GM19035 (cell line): ENCODE measurements at regions not wholly inside any gene's neighbourhood (a gene's known extent, or its start where the extent isn't known, plus 50 kb on each side); places are given as distances from the start of the nearest gene placed in this dataset.
"Not testable (repeated sequence)": the region's sequence is repeated elsewhere in the genome, so short reads cannot be mapped to it uniquely, and the experiment has no call there.

Experiments used
- ATAC-seq: cut with Tn5 transposase; IDR thresholded peaks from one replicate; pipeline ENCODE4 v1.9.1; 2021; ENCODE audit not compliant: unreplicated experiment

DNA sequence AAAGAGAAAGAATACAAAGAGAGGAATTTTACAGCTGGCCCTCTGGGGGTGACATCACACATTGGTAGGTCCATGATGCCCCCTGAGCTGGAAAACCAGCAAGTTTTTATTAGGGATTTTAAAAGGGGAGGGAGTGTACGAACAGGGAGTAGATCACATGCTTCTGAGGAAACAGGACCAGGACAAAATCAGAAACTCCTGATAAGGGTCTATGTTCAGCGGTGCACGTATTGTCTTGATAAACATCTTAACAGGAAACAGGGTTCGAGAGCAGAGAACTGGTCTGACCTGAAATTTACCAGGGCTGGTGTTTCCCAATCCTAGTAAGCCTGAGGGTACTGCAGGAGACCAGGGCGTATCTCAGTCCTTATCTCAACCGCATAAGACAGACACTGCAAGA, 530.6 kb upstream of the ZNF717 start:
- not testable (repeated sequence) for ATAC-seq

- ATAC-seq: no peak
Measured at GRCh38 chr3:76321614-76322013, 536.3 kb upstream of the ZNF717 start.

GRCh38 chr3:76324101-76324500, 538.8 kb upstream of the ZNF717 start:
- ATAC-seq: no peak

GRCh38 chr3:76345878-76346277, 560.5 kb upstream of the ZNF717 start:
- ATAC-seq: no peak

DNA sequence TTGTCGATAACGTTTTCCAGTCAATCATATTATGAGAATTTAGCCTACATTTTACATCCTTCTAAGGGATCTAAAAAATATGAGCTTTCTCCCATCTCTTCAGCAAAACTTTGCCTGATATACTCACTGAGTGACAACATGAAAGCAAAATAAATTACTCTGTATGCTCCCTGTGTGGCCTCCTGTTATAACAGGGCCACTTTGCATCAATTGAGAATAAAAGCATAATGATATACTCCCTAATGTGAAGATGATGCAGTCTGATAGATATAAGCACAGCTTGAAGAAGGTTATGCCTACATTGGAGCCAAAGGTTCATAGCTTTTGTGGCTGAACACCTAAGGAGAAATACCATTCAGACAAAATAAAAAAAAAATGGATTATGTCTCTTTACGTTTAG, 561.3 kb upstream of the ZNF717 start:
- no peak for ATAC-seq

GRCh38 chr3:76349715-76350480, 564.5 kb upstream of the ZNF717 start:
- ATAC-seq: no peak

DNA sequence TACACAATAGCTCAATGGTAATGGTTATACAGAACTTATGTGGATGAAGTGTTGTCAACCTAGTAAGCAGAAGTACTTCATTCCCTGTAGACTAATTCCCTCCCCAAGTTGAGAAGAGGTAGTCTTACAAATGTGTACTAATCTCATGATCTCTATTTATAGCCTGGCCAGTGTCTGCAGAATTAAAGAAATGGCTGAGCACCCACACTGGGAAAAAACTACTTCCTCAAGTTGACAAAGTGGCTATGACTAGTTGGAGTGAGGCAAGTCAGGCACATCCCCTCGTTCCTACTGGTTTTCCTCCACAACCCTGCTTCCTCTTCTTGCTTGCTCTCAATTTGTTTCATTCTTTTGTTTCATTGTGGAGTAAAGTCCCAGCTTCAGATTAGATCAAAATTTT, 566.7 kb upstream of the ZNF717 start:
- ATAC-seq: no peak

DNA sequence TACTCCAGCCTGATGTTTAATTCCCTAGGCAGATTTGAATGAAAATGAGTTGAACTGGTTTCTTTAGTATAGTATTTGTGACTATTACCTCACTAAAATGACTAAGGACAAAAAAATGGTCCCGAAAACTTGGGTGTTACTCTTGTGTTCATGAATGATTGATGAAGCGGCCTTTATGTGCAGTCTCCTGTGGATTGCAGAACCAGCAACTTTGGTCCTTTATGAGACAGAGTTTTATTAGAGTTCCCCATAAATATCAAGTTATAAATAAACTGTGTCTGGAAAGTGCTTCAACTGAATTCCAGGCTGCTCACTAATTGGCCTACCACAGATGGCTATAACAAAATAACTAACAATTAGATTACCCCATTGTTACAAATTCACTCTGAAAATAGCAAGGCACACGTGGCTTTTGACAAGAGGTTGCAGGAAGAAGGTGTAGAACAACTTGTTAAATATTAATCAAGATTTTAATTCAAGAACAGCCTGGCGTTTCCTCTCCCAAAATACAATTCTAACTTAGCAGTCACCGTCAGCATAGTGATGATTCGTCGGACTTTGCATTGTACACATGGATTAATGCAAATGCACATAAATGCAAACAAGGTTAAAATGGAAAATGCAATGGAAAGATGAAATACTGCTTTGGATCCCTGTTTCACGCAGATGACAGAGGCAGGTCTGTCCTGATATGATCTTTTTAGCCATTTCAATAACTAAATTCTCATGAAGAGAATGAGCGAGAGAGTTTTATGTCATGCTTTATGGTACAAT, 567.3 kb upstream of the ZNF717 start:
- ATAC-seq: no peak

- ATAC-seq: no peak
Measured at GRCh38 chr3:76353683-76354082, 568.3 kb upstream of the ZNF717 start.

GRCh38 chr3:76361010-76361409, 575.7 kb upstream of the ZNF717 start:
- no peak for ATAC-seq

GRCh38 chr3:76362643-76363042, 577.3 kb upstream of the ZNF717 start:
- ATAC-seq: no peak

GRCh38 chr3:76365275-76365674, 579.9 kb upstream of the ZNF717 start:
- ATAC-seq: no peak

GRCh38 chr3:76367281-76367680, 581.9 kb upstream of the ZNF717 start:
- ATAC-seq: no peak

- ATAC-seq: no peak
Measured at GRCh38 chr3:76369170-76369569, 583.8 kb upstream of the ZNF717 start.

- no peak for ATAC-seq
Measured at GRCh38 chr3:76370749-76371520, 585.6 kb upstream of the ZNF717 start.

DNA sequence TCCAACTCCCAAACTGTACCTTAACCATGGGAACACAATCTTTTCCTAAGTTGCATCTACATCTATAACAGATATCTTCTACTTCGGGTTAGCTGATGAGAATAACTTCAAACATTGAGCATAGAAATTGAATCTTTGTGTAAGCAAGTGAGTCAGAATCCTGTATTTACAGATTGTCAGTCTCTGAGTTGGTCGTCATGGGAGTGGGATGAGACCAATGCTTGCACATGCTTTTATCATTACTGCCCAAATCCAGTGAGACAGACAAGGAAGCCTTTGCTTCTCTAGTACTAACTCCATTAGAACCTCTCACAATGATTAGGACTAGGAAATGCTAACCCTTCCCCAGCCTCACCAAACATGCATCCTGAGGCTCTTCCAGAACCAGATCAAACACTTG, 587.1 kb upstream of the ZNF717 start:
- ATAC-seq: no peak

DNA sequence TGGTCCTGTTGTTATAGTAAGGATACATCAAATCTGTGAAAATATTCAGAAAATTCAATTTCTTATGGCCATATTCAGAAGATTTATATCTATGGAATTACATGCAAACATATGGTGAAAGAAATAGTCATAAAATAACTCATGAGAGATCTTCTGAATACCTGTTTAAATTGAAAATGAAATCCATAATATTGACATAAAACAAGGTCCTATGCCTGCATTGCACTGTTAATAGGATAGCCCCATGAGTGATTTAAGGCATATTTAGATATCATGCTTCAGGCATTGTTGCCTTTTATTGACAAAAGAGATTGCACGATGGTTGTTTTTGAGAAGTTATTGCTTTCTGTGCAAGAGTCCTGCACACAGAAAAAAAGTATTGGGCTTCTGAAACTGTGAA, 591.7 kb upstream of the ZNF717 start:
- ATAC-seq: no peak

DNA sequence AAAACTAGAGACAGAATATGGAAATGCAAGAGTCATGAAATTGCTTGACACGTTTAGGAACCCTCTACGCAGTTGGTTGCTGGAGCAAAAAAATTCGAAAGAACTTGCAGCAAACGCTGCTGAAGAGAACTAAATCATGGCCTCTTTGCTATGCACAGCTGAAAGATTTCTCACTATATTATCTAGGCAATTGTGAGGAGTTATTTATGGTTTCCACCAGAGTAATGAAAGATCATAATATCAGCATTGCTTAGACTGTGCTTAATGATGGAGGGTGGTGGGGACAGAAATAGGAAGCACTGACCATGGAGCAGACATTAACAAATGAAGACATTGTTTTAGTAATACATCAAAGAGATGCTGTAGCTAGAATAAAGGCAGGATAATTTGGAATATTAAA, 593.4 kb upstream of the ZNF717 start:
- no peak for ATAC-seq

DNA sequence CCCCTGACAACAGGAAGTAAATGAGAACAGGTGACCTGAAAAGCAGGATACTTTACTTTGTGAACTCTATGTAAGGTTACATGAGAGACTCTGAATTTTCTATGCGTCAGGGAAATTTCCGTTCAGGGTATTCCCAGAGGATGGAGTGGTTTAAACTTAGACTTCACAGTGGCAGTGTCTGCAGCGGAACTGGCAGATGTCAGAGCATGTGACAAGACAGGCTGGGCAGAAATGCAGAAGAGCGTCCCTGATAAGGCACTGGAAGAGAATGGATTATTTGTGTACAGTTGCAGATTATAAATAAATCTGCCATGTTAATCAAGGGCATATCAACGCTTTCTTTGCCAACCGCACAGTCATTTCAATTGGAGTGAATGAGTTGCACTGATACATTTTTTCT, 598.4 kb upstream of the ZNF717 start:
- no peak for ATAC-seq

- no peak for ATAC-seq
Measured at GRCh38 chr3:76387000-76387399, 601.7 kb upstream of the ZNF717 start.

DNA sequence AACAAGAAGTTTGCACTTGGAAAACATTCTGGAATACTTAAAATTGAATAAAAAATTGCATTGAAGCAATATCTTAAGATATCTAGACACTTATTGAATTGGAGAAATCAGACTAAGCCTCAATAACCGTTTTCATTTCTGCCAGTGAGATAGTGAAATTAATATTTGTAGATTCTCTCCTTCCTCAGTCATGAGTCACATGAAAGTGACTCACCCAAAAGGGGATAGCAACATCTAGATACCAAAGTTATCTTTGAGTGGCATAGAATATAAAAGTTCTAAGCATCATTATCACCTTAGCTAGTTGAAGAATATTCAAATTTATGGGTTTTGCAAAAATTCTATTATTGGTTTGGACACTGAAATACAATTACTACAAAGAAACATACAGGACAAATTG, 614.8 kb upstream of the ZNF717 start:
- ATAC-seq: no peak

- ATAC-seq: no peak
Measured at GRCh38 chr3:76402926-76403325, 617.6 kb upstream of the ZNF717 start.
